Hepatocyte (in vitro differentiated cells): ENCODE measurements at regions not wholly inside any gene's neighbourhood (a gene's known extent, or its start where the extent isn't known, plus 50 kb on each side); places are given as distances from the start of the nearest gene placed in this dataset.

Experiments
- DNase-seq: peaks from one replicate; pipeline ENCODE4 v3.0.0-alpha.2; 2016; ENCODE audit warnings: low spot score
- H2AFZ ChIP-seq: fragments of 200-600 bp; sonication (generic); 2 replicates; pipeline ENCODE4 v1.6.0; 2016; ENCODE audit warnings: antibody characterized with exemption, mild to moderate bottlenecking
- H3K27ac ChIP-seq: fragments of 200-600 bp; sonication (generic); 2 replicates; pipeline ENCODE4 v1.5.1; 2016; ENCODE audit warnings: mild to moderate bottlenecking
- H3K27me3 ChIP-seq: fragments of 200-600 bp; sonication (generic); 2 replicates; pipeline ENCODE4 v1.6.1; 2016
- H3K36me3 ChIP-seq: fragments of 200-600 bp; sonication (generic); replicated peaks from 2 replicates; pipeline ENCODE4 v1.5.1; 2016; ENCODE audit warnings: low read depth; ENCODE audit not compliant: insufficient read depth
- H3K4me1 ChIP-seq: fragments of 200-600 bp; sonication (generic); 2 replicates; pipeline ENCODE4 v1.5.1; 2016; ENCODE audit warnings: mild to moderate bottlenecking, moderate library complexity; ENCODE audit not compliant: insufficient read depth
- H3K4me2 ChIP-seq: fragments of 200-600 bp; sonication (generic); 2 replicates; pipeline ENCODE4 v1.6.0; 2016
- H3K4me3 ChIP-seq: fragments of 200-600 bp; sonication (generic); 2 replicates; pipeline ENCODE4 v1.5.1; 2016; ENCODE audit warnings: mild to moderate bottlenecking
- H3K79me2 ChIP-seq: fragments of 200-600 bp; sonication (generic); 2 replicates; pipeline ENCODE4 v1.6.0; 2017; ENCODE audit warnings: mild to moderate bottlenecking
- H3K9me2 ChIP-seq: fragments of 200-600 bp; sonication (generic); replicated peaks from 2 replicates; pipeline ENCODE4 v1.6.0; 2017; ENCODE audit warnings: mild to moderate bottlenecking; ENCODE audit not compliant: insufficient read depth
- H3K9me3 ChIP-seq: fragments of 200-600 bp; sonication (generic); 2 replicates; pipeline ENCODE4 v1.5.1; 2016; ENCODE audit warnings: low read depth, mild to moderate bottlenecking
- H4K20me1 ChIP-seq: fragments of 200-600 bp; sonication (generic); 2 replicates; pipeline ENCODE4 v1.6.0; 2016; ENCODE audit warnings: mild to moderate bottlenecking; ENCODE audit not compliant: insufficient read depth, poor library complexity, severe bottlenecking
- CTCF ChIP-seq: fragments of 200-600 bp; sonication (generic); IDR thresholded peaks from 2 replicates; pipeline ENCODE4 v1.5.1; 2016; ENCODE audit warnings: antibody characterized with exemption, mild to moderate bottlenecking; ENCODE audit not compliant: poor library complexity
- EZH2 ChIP-seq: fragments of 200-600 bp; sonication (generic); IDR thresholded peaks from 2 replicates; pipeline ENCODE4 v1.6.1; 2016; ENCODE audit warnings: antibody characterized with exemption, mild to moderate bottlenecking, borderline replicate concordance
- EZH2phosphoT487 ChIP-seq: fragments of 200-600 bp; sonication (generic); IDR thresholded peaks from one replicate; pipeline ENCODE4 v1.6.1; 2018; ENCODE audit warnings: antibody characterized with exemption, mild to moderate bottlenecking, low read depth, moderate library complexity; ENCODE audit not compliant: unreplicated experiment, severe bottlenecking
- WGBS: methylation state at CpG from one replicate; pipeline ENCODE4 v1.1.6; 2016; ENCODE audit warnings: low lambda C conversion rate; ENCODE audit errors: missing lambda C conversion rate; 5-methylcytosine and 5-hydroxymethylcytosine counted together

- Histone ChIP-seq H3K4me3 (no peak overlapping the region), H3K36me3 (no peaks in the 10 kb centered on the region), H2AFZ (no peak overlapping the region), H4K20me1 (no peaks in the 10 kb centered on the region), H3K27ac (no peak overlapping the region), H3K27me3 (no peaks in the 10 kb centered on the region), H3K4me2 (no peak overlapping the region), H3K79me2 (no peaks in the 10 kb centered on the region), H3K4me1 (no peaks in the 10 kb centered on the region), H3K9me2 (no peaks in the 10 kb centered on the region), H3K9me3 (no peaks in the 10 kb centered on the region)
- DNase-seq, result no peak
- WGBS, result 83% methylated on average over 21 of the region's 21 CpGs
- TF ChIP-seq EZH2phosphoT487, result no peak
- TF ChIP-seq EZH2, result no peak
- TF ChIP-seq CTCF, result no peak
Measured at GRCh38 chr22:49108636-49109315, 718.9 kb downstream of the BRD1 start.

GRCh38 chr22:49107961-49108530 lies 719.6 kb downstream of the BRD1 start:
- TF ChIP-seq CTCF, result no peak
- TF ChIP-seq EZH2, result no peak
- no peak for TF ChIP-seq EZH2phosphoT487
- 92% methylated on average over 16 of the region's 16 CpGs for WGBS
- H3K9me2 ChIP-seq, result no peaks in the 10 kb centered on the region

DNA sequence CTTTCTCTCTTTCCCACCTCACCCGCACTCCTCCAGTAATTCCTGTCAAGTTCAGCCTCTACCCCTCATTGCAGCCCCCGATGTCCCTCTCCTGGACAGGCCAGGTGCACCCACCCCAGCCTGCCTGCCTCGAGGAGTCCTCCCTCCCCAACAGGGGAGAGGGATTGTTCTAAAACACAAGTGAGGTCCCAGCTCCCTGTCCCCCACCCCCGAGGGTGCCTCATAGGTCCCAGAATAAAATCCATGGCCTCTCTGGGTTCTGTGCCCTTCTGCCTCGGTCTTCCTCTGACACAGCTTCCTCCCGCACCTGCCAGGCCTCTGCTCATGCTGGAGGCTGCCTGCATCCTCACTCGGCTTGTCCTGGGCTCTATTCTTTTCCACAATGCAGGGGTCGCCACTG lies 720.1 kb downstream of the BRD1 start:
- Histone ChIP-seq H4K20me1 (no peaks in the 10 kb centered on the region), H3K27me3 (no peaks in the 10 kb centered on the region), H3K4me1 (no peaks in the 10 kb centered on the region), H3K4me3 (no peak overlapping the region), H2AFZ (no peak overlapping the region), H3K9me2 (no peaks in the 10 kb centered on the region), H3K4me2 (no peak overlapping the region), H3K36me3 (no peaks in the 10 kb centered on the region), H3K79me2 (no peaks in the 10 kb centered on the region), H3K27ac (no peak overlapping the region), H3K9me3 (no peaks in the 10 kb centered on the region)
- 81% methylated on average over 6 of the region's 8 CpGs for WGBS
- no peak for TF ChIP-seq EZH2
- no peak for TF ChIP-seq CTCF
- no peak for DNase-seq

More at GRCh38 chr22:49107961-49108530, 719.6 kb downstream of the BRD1 start:
- H3K9me3 ChIP-seq, result no peaks in the 10 kb centered on the region
- no peaks in the 10 kb centered on the region for H3K27me3 ChIP-seq
- no peaks in the 10 kb centered on the region for H3K4me1 ChIP-seq
- no peak for DNase-seq
- no peaks in the 10 kb centered on the region for H3K79me2 ChIP-seq
- no peak overlapping the region for H2AFZ ChIP-seq
- no peak overlapping the region for H3K4me3 ChIP-seq
- H3K4me2 ChIP-seq, result no peak overlapping the region
- H4K20me1 ChIP-seq, result no peaks in the 10 kb centered on the region
- H3K27ac ChIP-seq, result no peak overlapping the region
- no peaks in the 10 kb centered on the region for H3K36me3 ChIP-seq
